Erythroblast (primary cell): ENCODE measurements at regions not wholly inside any gene's neighbourhood (a gene's known extent, or its start where the extent isn't known, plus 50 kb on each side); places are given as distances from the start of the nearest gene placed in this dataset.

Source experiments
- DNase-seq, 2 experiments: peaks; one replicate each; lab custom pipeline; 2025; lab: John Stamatoyannopoulos, UW
- GATA1 ChIP-seq: IDR thresholded peaks from 2 replicates; pipeline ENCODE4 v1.6.1; 2011; ENCODE audit warnings: low read depth, mild to moderate bottlenecking, control low read depth, low read length, moderate library complexity
- POLR2A ChIP-seq: IDR thresholded peaks from 2 replicates; pipeline ENCODE4 v1.6.1; 2011; ENCODE audit warnings: mild to moderate bottlenecking, low read length

DNA sequence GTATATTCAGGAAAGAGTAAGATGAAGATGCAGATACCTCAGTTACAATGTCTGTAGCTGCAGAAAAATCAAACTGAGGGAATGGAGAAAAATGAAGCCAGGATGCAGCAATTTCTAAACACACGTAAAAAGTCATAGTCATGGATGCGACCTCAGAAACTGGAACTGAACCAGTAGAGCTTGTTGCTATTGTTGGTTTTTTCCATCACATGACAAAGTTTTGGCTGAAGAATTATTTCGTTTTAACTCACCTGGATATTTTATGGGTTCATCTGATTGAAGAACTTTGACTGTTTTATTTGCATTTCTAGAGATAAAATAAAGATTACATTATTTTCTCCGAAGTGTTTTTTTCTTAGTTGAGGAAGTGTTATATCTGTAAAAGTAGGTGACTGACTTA lies 591.2 kb downstream of the ZBBX start:
- no peak for DNase-seq

DNA sequence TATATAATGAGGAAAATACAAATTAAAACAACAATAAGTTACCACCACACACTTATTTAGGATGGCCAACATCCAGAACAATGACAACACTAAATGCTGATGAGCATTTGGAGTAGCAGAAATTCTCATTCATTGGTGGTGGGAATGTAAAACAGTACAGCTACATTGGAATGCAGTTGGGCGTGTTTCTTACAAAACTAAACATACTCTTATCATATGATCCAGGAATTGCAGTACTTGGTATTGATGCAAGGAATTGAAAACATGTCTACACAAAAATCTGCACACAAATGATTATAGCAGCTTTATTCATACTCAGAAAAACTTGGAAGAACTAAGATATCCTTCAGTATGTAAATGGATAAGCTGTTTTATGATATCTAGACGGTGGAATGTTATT lies 594.2 kb downstream of the ZBBX start:
- TF ChIP-seq POLR2A, result no peak
- no peak for TF ChIP-seq GATA1
- no peak for DNase-seq

More for the DNA sequence above, 591.2 kb downstream of the ZBBX start:
- TF ChIP-seq POLR2A, result no peak
- TF ChIP-seq GATA1, result no peak

DNA sequence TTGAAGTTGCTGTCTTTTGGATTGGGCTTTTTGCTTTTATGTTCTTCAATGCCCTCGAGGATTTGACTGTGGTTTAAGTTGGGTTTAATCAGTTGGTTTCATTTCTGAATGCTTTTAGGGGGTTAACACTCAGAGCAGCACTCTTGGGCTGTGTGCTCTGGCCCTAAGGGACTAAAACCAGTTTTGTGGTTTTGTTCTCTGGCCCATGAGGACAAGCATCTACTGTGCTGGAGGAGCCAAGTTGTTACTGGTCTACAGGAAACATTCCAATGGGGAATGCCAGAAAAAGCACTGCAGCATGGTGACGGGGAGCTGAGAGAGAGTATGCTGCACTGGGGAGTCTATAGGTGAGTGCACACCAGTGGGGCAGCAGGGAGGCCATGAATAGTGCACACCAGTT lies 596.9 kb downstream of the ZBBX start:
- no peak for TF ChIP-seq POLR2A
- no peak for TF ChIP-seq GATA1
- DNase-seq, result no peak

DNA sequence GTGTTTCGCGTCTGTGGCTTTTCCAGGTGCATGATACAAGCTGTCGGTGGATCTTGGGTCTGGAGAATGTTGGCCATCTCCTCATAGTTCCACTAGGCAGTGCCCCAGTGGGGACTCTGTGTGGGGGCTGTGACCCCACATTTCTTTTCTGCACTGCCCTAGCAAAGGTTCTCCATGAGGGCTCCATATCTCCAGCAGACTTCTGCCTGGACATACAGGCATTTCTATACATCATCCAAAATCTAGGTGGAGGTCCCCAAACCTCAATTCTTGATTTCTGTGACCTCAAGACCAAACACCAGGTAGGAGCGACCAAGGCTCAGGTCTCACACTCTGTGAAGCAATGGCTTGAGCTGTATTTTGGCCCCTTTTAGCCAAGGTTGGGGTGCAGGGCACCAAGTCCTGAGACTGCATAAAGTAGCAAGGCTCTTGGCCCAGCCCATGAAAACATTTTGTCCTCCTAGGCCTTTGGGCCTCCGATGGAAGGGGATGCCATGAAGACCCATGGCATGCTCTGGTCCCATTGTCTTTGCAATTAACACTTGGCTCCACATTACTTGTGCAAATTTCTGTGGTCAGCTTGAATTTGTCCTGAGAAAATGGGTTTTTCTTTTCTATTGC lies 615.3 kb downstream of the ZBBX start:
- no peak for DNase-seq

DNA sequence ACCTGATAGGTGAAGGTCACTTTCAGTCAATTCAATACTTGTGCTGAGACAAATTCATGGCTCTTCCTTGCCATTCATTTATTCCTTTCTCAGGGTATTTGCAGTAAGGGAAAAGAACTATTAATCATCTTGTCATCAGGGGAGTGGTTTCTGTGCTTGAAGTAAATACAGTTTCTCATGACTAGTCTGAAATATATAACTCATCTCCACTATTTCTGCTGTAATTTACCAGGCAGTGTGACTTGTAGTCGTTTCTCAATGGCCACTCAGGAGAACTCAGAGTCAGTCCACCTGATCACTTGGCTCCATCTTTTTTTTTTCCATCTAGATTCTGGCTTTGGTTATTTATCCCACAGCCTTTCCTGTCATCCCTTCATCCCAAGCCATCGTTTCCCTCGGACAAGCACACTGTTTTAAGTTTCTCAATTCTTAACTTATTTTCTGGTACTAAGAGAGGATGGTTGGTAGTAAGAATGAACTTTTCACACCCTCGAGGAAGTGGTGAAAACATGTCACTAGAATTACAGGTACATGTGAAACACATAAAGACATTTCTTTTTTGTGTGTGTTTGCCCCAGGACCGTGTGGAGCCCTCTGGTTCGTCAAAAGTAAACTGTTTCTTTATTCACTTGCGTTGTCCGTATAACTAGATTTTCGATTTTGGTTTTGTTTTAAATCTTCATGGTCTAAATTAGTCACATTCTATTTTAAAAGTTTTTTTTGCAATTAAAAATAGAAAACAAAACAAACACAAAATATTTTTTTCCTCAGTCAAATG lies 620.2 kb downstream of the ZBBX start:
- TF ChIP-seq POLR2A (no peak), GATA1 (no peak)
- no peak for DNase-seq

More for the DNA sequence above, 615.3 kb downstream of the ZBBX start:
- TF ChIP-seq GATA1, result no peak
- no peak for TF ChIP-seq POLR2A

DNA sequence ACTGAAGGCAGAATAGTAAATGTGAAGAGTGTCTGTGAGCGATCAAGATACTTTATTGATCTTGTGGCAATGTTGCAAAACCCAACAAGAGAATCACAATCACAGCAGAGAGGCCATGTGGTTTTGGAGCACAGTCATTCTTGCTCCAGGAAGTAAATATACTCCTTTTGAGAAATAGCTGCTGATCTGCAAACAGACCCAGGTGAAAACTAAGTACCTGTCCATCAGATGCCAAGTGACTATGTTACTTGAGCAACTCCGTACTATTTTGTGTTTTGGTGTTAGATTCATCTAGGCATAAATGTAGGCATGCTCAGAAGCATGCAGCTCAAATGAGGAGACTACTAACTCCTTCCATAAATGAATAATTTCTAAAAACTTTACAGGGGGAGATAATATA lies 627.9 kb downstream of the ZBBX start:
- DNase-seq, result no peak
- no peak for TF ChIP-seq GATA1
- TF ChIP-seq POLR2A, result no peak

DNA sequence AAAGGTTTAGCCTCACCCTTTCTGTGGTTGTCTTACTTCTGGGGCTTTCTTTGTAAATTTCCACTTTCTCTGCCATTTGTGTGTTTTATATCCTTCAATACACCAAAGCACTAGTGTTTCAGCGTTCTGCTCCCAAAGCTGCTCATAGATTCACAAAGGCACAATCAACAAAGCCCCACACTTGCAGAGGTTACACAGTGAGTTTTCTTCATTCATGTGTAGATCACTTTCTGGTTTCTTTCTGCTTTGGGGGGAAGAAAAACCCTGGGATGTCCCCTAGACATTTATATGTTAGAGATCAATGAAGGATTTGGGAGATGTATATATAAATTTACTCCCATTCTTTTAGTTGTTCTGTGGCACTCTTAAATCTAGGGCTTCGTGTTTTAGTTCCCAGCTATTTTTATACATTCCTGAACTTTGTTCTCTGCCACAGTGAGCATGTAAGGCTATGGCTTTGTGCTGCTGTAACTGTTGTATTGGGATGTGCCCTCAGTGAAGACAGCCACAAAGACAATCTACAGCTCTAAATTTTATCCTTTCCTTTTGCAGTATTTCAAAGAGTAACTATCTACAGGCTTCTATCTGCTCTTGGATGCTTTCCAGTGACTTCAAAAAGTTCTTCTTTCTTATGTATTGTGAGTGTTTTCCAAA lies 636.5 kb downstream of the ZBBX start:
- TF ChIP-seq GATA1 (no peak), POLR2A (no peak)

DNA sequence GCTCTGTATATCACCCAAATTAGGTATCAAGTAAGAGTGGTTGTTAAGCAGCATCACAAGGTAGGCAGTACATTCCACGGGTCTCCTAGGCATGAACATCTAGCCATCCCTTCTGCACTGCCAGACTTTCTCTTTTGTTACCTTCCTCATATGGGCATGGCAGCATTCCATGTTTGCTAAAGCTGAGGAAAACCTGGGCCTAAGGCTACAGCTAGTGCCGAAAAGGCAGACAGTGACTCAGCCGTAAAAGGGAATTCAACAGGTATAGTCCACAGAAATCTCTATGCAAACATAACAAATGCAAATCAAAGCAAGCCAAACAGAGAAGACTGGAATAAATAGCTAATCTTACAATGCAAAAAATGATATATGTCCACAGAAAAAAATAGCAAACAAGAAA lies 645.4 kb downstream of the ZBBX start:
- DNase-seq, result no peak
- TF ChIP-seq POLR2A (no peak), GATA1 (no peak)

More for the DNA sequence above, 636.5 kb downstream of the ZBBX start:
- DNase-seq, result no peak

DNA sequence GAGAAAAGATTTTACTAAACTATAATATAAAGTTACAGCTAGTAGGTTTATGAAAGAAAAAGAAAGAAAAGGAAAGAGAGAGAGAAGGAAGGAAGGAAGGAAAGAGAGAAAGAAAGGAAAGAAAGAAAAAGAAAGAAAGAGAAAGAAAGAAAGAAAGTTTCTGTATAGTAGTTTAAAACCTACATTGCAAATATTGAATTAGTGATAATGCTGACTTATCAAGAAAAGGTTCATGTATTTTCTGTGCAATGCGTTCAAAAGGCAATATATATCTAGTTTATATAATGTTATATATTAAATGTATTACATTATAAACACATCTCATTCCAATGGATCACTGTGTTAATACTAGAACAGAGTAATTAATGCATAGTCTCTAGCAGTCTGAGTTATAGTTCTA lies 648.4 kb downstream of the ZBBX start:
- TF ChIP-seq POLR2A (no peak), GATA1 (no peak)
- DNase-seq, result no peak

DNA sequence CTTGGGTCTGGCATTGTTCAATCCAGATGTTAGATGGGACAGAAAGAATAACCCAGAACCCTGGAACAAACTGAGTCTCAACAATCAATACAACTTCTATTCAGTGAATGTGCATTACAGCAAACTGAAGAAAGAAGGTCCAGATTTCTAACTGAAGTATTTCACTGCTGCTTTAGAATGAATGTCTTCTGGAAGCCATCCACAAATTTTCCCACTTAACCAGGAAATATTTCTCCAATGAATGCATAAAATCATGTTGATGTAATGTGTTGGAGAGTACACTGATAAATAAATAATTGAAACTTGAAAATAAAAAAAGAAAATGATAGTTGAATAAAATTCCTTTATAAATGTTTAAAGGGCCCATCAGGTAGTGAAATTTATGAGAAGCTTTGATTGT lies 658.6 kb downstream of the ZBBX start:
- DNase-seq, result no peak
- TF ChIP-seq POLR2A (no peak), GATA1 (no peak)

DNA sequence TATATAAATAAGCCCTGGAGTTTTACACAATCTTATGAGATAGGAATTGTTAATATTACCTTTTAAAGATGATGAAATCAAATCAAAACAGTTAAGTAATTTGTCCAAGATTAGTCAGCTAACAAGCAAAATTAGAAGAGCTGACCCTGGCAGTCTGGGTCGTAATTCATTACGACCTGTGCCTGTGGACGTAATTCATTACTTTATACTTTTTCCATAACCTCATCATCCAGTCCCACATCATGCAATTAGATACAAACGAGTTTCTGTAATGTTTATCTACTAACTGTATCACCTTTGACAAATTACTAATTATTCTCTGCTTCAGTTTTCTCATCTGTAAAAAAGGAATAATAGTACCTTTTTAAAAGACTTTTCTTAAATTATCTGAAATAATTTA lies 665.9 kb downstream of the ZBBX start:
- no peak for TF ChIP-seq POLR2A
- no peak for TF ChIP-seq GATA1
- no peak for DNase-seq

DNA sequence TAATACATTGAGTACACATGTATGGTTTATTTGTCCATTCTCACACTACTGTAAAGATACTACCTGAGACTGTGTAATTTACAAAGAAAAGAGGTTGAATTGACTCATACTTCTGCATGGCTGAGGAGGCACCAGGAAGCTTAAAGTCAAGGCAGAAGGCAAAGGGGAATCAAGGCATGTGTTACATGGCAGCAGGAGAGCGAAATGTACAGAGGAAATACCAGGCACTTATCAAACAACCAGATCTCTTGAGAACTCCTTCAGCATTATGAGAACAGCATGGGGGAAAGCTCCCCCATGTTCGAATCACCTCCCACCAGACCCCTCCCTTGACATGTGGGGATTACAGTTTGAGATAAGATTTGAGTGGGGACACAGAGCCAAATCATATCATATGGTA lies 666.3 kb downstream of the ZBBX start:
- DNase-seq, result no peak
- no peak for TF ChIP-seq POLR2A

DNA sequence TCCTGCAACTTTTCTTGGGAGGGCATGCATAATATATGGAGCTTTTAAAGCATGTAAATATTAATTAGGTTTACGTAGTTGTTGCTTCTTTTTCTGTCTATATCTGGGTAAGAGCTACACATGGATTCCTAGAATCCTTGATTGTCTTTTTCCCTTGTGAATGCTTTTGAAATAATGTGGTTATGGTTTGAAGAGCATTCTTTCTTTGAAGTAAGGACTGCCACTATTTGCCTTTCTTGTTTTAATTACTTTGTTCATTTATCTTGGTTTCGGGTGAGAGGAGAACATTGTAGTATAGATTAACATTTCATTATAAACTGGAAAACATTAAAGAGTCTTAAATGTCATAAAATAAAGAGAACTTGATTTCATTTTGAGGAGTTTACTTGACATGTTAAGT lies 674.0 kb downstream of the ZBBX start:
- TF ChIP-seq POLR2A, result no peak
- TF ChIP-seq GATA1, result no peak
- DNase-seq, result no peak

DNA sequence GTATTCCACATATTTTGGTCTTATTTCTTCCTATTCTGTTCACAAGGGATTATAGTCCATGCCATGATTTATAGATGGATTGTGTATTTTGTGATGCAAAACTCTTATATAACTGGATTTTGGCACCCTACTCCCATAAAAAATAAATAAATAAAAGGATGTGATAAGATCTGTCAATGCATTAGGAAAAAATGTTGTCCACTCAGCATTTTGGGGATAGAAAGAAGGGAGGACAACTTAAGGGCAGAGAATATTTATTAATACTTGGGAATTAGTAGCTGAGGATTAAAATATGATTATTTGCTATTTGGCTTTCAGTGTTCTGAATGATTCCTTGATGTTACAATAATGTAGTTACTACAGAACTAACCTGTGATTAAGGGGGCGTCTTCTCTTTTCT lies 682.6 kb downstream of the ZBBX start:
- TF ChIP-seq POLR2A, result no peak
- TF ChIP-seq GATA1, result no peak
- DNase-seq, result no peak

DNA sequence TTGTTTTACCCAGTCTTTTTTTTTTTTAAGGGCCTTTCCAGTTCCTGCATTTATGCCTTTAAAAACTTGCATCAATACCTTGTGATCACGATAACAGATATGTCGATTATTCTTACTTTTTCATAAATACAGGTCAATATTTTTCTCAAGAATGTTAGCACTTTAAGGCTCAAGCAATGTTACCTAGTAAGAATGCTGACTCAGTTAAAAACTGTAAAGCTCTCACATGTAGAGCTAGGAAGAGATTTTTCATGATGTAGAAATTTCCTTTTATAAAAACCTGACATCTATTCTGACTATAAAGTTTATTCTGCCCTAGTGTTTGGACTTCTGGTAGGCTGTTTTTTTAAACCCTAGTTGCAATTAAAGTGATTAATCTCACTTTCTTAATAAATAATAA lies 684.0 kb downstream of the ZBBX start:
- TF ChIP-seq GATA1 (no peak), POLR2A (no peak)
- no peak for DNase-seq
